ENCODE measurements at regions not wholly inside any gene's neighbourhood (a gene's known extent, or its start where the extent isn't known, plus 50 kb on each side); places are given as distances from the start of the nearest gene placed in this dataset.
"Not testable (repeated sequence)": the region's sequence is repeated elsewhere in the genome, so short reads cannot be mapped to it uniquely, and the experiment has no call there.

DNA sequence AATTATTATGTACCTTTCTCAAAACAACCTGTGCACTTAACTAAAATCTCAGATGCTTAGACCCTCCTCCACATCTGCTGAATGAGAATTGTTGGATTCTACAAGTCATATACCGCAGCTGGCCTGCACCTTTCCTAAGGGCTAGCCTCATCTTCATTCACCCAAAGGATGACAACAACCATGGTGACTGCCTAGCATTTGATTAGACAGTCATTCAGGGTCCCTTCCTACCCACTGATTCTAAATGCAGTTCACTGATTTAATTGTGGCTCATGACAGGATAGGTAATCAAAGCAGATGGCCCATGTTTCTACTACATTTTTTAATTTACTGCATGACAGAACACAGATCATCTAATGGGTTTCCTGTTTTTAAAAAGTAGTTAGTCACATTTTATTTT lies 551.9 kb upstream of the SLC10A2 start:
- no peak for DNase-seq

DNA sequence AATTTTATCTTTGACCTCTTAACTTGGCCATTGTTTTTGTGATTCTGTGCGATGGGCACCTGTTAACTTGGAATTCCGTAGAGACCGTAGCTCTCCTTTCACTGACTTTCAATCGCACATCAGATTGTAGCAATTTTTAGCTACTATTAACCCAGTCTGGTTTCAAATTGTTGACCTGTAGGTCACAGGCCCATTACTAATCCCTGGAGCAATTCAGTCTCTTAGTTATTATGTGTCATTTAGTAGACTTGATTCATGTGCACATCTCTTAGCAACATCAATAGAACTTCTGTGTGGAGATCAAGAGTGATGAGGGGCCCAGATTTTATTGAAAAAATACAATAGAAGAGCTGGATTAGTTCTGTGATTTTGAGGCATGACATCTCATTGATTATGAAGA lies 549.6 kb upstream of the SLC10A2 start:
- no peak for DNase-seq

- DNase-seq = no peak
These were observed 548.5 kb upstream of the SLC10A2 start for GRCh38 chr13:103614761-103615160.

DNA sequence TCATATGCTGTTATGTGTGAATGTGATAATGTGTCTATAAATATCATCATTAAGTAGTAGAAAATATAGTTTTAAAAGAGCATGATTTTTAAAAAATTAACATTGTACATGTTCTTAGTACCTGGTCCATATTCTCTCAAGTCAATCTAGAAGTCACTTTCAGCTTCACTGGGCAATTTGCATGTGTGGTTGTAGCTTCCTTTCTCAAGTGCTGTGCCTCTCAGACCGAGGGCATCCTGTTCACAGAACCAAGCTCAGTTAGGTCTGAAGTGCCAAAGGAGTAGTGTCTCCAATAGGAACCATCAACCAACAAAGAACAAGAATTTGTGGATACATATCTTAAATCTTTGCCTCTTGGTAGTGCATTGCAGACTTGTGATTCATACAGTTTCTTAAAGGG lies 541.8 kb upstream of the SLC10A2 start:
- DNase-seq = no peak

- no peak for DNase-seq
These were observed 539.5 kb upstream of the SLC10A2 start for GRCh38 chr13:103605546-103606326.

DNA sequence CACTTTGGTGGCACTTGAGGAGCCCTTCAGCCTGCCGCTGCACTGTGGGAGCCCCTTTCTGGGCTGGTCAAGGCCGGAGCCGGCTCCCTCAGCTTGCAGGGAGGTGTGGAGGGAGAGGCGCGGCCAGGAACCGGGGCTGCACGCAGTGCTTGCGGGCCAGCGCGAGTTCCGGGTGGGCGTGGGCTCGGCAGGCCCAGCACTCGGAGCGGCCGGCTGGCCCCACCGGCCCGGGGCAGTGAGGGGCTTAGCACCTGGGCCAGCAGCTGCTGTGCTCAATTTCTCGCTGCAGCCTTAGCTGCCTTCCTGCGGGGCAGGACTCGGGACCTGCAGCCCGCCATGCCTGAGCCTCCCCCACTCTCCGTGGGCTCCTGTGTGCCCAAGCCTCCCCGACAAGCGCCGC lies 533.7 kb upstream of the SLC10A2 start:
- not testable (repeated sequence) for DNase-seq

GRCh38 chr13:103598671-103599070 lies 532.5 kb upstream of the SLC10A2 start:
- no peak for DNase-seq

DNA sequence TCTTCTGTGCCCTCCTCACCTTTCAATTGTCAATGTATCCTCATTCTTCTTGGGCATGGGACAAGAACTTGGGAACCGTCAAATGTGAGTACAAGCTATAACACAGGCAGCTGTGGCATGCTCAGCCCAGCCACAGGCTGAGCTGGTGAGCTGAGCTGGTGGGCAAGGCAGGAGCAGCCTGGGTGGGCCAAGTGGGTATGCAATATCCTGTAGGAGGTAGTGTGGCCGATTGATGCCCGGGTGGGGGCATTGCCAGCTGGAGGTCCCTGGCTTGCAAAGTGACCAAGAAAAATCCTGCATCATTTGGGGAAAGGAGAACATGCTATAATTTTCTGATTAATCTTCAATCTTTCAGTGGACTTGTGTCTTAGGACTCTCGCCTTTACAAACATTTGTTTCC lies 507.2 kb upstream of the SLC10A2 start:
- DNase-seq = no peak

- DNase-seq = no peak
These were observed 502.1 kb upstream of the SLC10A2 start for GRCh38 chr13:103568314-103568713.

DNA sequence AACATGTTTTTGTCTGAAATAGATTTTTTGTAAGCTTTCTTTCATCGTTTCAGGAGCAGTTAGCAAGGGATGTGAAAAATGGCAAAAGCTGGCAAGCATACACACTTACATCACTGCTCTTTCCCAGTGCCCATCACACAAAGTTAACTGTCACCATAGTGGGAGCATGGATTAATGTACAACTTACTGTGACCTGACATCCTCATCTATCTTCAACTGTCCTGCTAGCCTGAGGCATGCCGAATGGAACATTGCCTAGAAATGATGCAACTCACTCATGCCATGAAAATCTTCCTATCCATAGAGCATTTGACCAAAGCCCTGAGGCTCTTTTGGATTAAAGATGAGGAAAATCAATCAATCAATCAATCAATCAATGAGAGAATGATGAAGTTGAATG lies 491.7 kb upstream of the SLC10A2 start:
- DNase-seq = no peak

- no peak for DNase-seq
These were observed 490.5 kb upstream of the SLC10A2 start for GRCh38 chr13:103556681-103557080.

DNA sequence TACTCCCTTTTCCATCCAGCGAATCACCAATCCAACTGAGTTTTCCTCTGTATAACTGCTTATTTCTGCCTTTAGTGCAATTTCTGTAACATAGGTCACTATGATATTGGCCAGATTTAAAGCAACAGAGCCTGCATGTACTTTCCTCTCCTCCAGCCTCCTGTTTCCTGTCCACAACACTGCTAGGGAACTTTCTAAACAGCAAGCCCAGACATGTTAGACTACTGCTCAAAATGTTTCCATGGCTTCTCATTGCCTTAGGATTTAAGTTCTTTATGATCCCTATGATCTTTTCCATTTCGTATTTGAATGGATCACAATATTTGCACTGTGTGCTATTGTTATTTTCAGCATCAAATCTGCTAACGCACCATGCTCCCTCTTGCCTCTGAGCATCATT lies 481.7 kb upstream of the SLC10A2 start:
- DNase-seq = no peak

- no peak for DNase-seq
These were observed 480.1 kb upstream of the SLC10A2 start for GRCh38 chr13:103546271-103546670.

DNA sequence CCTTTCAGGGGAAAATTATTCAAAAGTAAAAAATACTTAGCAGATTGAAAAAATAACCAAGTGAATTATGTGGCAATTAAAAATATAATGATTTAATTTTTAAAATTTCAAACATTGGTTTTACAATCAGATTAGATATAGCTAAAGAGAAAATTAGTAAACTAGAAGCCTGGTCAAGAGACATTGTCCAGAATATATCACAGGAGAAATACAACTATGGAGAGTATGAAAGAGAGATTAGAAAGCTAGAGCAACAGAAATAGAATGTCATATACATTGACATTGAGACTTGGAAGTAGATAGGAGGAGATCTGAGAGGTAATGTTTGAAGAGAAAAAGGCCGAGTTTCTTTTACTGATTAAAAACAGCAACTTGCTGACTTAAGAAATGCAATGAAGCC lies 476.4 kb upstream of the SLC10A2 start:
- DNase-seq = no peak

DNA sequence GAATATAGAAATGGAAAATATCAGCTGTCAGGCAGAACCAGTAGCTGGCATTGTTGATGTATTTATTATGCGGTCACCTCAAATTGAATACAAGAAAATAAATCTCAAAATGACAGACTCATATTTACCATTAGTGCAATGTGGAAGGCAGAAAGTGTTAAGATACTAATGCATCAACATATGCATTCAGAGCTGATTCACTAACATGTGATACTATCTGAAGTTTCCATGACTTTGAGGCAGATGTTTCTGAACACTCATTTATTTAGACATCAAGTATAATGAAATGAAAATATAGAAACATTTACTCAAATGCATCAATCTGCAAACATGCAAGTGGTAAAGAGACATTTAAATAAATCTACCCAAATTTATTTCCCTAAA lies 474.2 kb upstream of the SLC10A2 start:
- DNase-seq = no peak

DNA sequence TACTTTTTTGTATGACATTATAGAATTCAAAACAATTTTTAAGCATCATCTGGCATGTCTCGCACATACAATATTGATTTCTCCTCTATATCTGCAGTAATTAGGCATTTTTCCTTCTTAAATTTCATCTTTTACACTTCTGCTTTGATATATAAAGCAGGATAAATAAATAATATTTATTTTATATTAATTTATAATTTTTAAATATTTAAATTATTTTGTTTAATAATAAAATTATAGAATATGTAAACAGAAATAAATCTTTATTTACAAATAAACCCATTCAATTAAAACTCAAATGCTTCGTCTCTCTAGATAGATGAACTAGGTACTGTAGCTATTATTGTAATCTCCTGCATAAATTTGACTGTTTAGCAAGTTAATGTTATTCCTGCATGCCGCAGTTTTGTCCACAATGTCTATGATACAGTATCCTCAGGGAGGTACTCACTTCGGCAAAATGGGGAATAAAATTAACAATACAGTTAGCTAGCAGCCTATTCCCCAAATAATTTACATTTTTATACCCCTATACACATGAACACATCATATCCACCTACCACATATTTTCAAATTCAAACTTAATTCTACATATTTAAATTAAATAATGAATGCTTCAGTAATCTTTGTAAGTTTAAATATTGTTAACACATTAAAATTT lies 473.6 kb upstream of the SLC10A2 start:
- no peak for DNase-seq

DNA sequence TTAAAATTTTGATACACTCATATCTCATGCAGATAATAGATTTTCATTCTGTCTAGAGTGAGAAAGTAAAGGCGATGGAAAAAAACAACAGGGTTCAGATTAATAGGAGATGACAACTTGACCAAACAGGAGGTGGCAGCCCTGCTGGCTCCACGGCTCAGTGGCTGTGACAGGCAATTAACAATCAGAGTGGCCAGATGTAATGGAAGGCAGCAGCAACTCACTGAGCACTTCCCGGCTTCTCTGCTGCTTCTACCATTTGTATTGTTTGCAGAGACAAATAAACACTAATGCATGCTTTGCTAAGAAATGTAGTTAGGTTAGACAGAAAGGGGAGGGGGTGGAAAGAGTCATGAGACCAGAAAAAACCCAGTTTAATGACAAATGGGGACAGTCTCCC lies 473.0 kb upstream of the SLC10A2 start:
- DNase-seq = no peak

- no peak for DNase-seq
These were observed 471.4 kb upstream of the SLC10A2 start for GRCh38 chr13:103537616-103538015.

DNA sequence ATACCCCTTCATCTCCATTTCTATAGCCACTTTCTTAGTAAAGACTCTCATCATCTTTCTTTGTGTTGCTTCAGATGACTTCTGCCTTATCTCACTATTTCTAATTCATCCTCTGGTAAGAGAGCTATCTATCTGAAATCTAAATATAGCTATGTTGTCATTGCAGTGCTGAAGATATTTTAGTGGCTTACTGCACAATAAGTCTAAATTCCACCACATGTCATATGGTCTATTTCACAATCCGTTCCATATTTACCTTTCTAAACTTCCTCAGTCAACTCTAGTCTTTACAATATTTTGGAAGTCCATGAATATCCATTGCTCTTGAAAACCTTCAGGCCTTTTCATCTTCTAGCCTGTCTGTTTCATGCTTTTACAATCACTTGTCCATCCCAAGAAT lies 465.1 kb upstream of the SLC10A2 start:
- DNase-seq = no peak

DNA sequence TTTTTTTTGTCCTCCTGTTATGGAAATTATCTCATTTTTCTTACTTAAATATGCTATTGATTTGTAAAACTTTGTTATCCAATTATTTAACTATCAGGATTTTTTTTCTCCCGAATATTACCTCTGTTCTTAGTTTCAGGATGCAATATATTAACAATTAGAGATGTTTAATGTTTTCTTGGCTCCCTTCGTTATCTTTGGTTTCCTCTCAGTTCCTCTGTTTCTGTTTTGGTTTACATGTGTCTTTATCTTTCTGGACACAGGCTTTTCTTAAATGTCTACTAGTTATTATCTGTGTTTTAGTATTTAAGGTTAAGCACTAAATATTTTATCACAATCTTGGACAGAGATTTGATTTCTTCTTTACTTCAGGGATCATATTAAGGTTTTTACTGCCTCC lies 462.2 kb upstream of the SLC10A2 start:
- DNase-seq = no peak

DNA sequence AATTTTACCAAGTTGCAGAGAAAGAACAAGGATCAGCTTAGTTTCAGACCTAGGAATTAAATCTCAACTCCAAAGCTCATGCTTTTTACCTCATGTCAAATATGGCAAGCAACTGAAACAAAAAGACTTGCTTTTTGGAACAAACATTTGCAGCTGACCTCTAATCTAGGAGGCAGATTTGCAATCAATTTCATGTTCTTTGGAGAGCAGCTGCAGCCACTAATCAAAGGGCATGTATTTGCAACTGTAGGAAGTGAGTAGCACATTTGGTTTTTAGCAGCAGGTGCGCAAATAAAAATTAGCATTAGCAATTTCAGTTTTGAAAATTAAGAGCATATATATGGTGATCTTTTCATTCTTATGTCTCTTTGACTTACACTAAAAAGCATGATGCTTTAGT lies 459.3 kb upstream of the SLC10A2 start:
- no peak for DNase-seq

DNA sequence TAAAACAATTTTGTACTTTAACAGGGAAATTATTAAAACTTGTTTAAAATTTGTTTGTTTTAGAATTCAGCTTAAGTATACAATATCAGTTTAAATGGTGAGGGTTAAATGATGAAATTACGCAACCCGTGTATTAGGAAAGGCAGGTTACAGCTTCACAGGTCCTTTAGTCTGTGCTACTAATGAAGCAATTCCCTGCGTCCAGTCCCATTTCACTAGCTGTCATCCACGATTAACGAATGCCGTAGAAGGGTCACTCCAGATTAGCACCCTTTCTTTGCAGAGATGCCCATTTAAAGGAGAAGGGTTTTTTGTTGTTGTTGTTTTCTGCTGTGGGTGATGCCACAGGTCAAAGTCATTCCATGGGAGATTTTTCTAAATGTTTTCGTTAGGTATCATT lies 457.6 kb upstream of the SLC10A2 start:
- DNase-seq = no peak

DNA sequence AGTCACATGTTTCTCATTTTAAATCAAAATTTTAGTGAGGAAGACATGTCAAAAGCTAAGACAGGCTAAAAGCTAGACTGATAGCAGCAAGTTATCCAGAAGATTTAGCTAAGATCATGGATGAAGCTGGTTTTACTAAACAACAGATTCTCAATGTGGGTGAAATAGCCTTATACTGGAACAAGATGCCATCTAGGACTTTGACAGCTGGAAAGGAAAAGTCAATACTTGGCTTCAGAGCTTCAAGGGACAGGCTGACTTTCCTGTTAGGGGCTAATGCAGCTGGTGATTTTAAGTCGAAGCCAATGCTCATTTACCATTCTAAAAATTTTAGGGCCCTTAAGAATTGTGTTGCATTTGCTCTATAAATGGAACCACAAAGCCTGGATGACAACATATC lies 455.3 kb upstream of the SLC10A2 start:
- no peak for DNase-seq

DNA sequence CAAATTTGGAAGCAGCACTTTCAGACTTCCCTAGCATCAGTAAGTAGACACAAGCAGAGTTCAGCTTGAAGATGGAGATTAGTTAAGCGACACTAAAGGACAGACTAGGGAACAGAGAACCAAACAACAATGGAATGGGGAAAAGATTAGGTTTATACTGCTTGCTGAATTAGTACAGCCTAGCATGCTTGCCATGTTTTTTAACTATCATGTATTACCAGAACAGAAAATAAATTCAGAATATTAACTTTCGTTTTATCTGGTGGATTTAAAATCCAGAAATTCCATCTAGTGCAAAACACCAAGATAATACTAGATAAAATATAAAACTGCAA lies 451.5 kb upstream of the SLC10A2 start:
- no peak for DNase-seq

All from inflammatory macrophage treated with lipopolysaccharide for 1 hour (primary cell).